Kidney (tissue), 13 donors: ENCODE measurements at regions not wholly inside any gene's neighbourhood (a gene's known extent, or its start where the extent isn't known, plus 50 kb on each side); places are given as distances from the start of the nearest gene placed in this dataset.

Experiments used
- DNase-seq, 5 donors: peaks; one replicate each; pipeline ENCODE4 v3.0.0-alpha.2; 2013 to 2020
- FAIRE-seq: peaks from 2 replicates; lab custom pipeline; 2012; peaks lifted over from hg19 to GRCh38; lab: Jason Lieb, UNC
- H3K27ac ChIP-seq, 2 donors: one replicate each; pipeline ENCODE4 v1.7.0; 2013; ENCODE audit warnings: low read depth in 2 of 2, low read length in 2 of 2, inconsistent platforms in 1 of 2
- H3K27me3 ChIP-seq: one replicate; pipeline ENCODE4 v1.7.1; 2013; ENCODE audit warnings: low read length, inconsistent platforms; ENCODE audit not compliant: control insufficient read depth, insufficient read depth
- H3K36me3 ChIP-seq, 3 donors: one replicate each; pipeline versions ENCODE4 v1.7.0 to v1.7.1; 2013; ENCODE audit warnings: low read length in 3 of 3, control low read depth in 1 of 3, inconsistent platforms in 1 of 3; ENCODE audit not compliant: insufficient read depth in 3 of 3, control insufficient read depth in 2 of 3
- H3K4me1 ChIP-seq, 3 donors: one replicate each; pipeline versions ENCODE4 v1.7.0 to v1.7.1; 2013; ENCODE audit warnings: low read length in 3 of 3, inconsistent platforms in 1 of 3, low read depth in 1 of 3; ENCODE audit not compliant: control insufficient read depth in 2 of 3, insufficient read depth in 2 of 3
- H3K4me3 ChIP-seq, 3 donors: one replicate each; pipeline versions ENCODE4 v1.7.0 to v1.8.1; 2013; ENCODE audit warnings: low read length in 3 of 3, control low read depth in 1 of 3, inconsistent platforms in 1 of 3
- H3K9ac ChIP-seq, 3 donors: one replicate each; pipeline versions ENCODE4 v1.7.0 to v1.7.1; 2013; ENCODE audit warnings: low read length in 3 of 3, control low read depth in 1 of 3, inconsistent platforms in 1 of 3
- H3K9me3 ChIP-seq, 3 donors: one replicate each; pipeline versions ENCODE4 v1.7.0 to v1.7.1; 2013; ENCODE audit warnings: low read length in 3 of 3, control low read depth in 1 of 3, inconsistent platforms in 1 of 3; ENCODE audit not compliant: control insufficient read depth in 2 of 3, insufficient read depth in 1 of 3
- CTCF ChIP-seq: IDR thresholded peaks from 3 replicates; pipeline ENCODE4 v1.5.1; 2012; ENCODE audit warnings: mild to moderate bottlenecking, moderate library complexity, borderline replicate concordance; ENCODE audit not compliant: insufficient read depth; ENCODE audit errors: extremely low read depth
- intact Hi-C: fragments of 100-400 bp; cut with DNase I; formaldehyde crosslinking; loops from one replicate; pipeline ENCODE4 v1.11.1; 2022
- donor health status: control.
- donor health status: control.
- donor health status: control.
- donor health status: control.
- donor health status: control.
- donor health status: DM: yes; HTN: yes; CAD: no.
- donor health status: Normal renal cell carcinoma (clear cell type).

- no peak for TF ChIP-seq CTCF
- DNase-seq: no peak
- Histone ChIP-seq H3K27ac (no peak overlapping the region), H3K4me3 (no peak overlapping the region), H3K27me3 (no peaks in the 10 kb centered on the region), H3K4me1 (no peaks in the 10 kb centered on the region), H3K9ac (no peak overlapping the region), H3K36me3 (no peaks in the 10 kb centered on the region), H3K9me3 (peaks cover 0 to 4% (median 0%) of the 10 kb centered on the region in 3 donors)
- FAIRE-seq: no peak
- intact Hi-C loops: no loop called here
Observed at GRCh38 chr3:137568880-137569279, 195.2 kb upstream of the SOX14 start.

DNA sequence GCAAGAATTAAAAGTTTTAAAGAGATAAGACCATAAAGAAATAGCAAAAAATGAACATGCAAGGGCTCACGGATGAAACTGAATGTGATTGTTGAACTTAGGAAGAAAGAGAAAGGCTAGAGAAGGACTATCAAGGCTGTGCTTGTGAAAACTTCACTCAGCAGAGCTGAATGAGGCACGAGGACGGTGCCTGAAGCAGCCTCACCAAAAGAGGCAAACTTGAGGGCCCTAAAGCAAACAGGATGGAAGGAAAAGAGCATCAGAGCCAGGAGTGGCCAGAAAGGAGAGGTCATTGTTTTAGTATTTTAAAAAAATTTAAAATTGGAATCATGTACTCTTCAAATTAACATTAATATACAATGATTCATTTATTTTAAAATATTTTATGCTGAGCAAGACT lies 191.2 kb upstream of the SOX14 start:
- Histone ChIP-seq H3K27me3 (no peaks in the 10 kb centered on the region), H3K27ac (no peak overlapping the region), H3K9me3 (no peaks in the 10 kb centered on the region), H3K4me3 (no peak overlapping the region), H3K4me1 (no peaks in the 10 kb centered on the region), H3K36me3 (no peaks in the 10 kb centered on the region), H3K9ac (no peak overlapping the region)
- intact Hi-C loops: no loop called here
- FAIRE-seq (no peak), DNase-seq (no peak)
- TF ChIP-seq CTCF: no peak

DNA sequence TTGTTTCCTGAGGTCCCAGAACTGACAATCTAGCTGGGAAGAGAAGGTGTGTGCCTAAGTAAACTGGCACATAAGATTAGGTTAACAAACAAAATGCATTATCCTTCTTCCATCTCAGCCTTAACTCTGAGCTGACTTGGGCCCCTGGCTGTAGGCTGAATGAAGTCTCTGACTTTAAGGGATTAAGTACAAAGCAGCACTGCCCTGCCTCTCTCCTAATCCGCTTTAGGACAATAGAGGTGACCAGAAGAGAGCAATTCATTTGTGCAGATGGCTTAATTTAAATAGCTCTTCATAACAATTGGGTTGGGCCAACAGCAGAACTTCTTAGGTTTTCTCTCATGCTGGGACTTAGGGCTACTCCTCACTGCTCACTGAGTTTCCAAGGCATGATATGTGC lies 181.6 kb upstream of the SOX14 start:
- no peaks in the 10 kb centered on the region for H3K4me1 ChIP-seq
- no peak overlapping the region for H3K4me3 ChIP-seq
- H3K9ac ChIP-seq: no peak overlapping the region
- DNase-seq (no peak), FAIRE-seq (no peak)
- no peak overlapping the region for H3K27ac ChIP-seq
- H3K27me3 ChIP-seq: no peaks in the 10 kb centered on the region
- no peak for TF ChIP-seq CTCF
- H3K9me3 ChIP-seq: no peaks in the 10 kb centered on the region
- intact Hi-C loops: no loop called here
- no peaks in the 10 kb centered on the region for H3K36me3 ChIP-seq

GRCh38 chr3:137583256-137583655 lies 180.9 kb upstream of the SOX14 start:
- Histone ChIP-seq H3K4me3 (no peak overlapping the region), H3K36me3 (no peaks in the 10 kb centered on the region), H3K9me3 (no peaks in the 10 kb centered on the region), H3K27ac (no peak overlapping the region), H3K27me3 (no peaks in the 10 kb centered on the region), H3K4me1 (no peaks in the 10 kb centered on the region), H3K9ac (no peak overlapping the region)
- DNase-seq (no peak), FAIRE-seq (no peak)
- no peak for TF ChIP-seq CTCF
- intact Hi-C loops: no loop called here
